NCI-H2107 treated with DMSO at 0.1 percent for 48 hours (cell line): ENCODE measurements at regions not wholly inside any gene's neighbourhood (a gene's known extent, or its start where the extent isn't known, plus 50 kb on each side); places are given as distances from the start of the nearest gene placed in this dataset.

ENCODE experiments used
- DNase-seq: peaks from one replicate; lab custom pipeline; 2025; ENCODE audit not compliant: unreplicated experiment; lab: John Stamatoyannopoulos, UW

DNA sequence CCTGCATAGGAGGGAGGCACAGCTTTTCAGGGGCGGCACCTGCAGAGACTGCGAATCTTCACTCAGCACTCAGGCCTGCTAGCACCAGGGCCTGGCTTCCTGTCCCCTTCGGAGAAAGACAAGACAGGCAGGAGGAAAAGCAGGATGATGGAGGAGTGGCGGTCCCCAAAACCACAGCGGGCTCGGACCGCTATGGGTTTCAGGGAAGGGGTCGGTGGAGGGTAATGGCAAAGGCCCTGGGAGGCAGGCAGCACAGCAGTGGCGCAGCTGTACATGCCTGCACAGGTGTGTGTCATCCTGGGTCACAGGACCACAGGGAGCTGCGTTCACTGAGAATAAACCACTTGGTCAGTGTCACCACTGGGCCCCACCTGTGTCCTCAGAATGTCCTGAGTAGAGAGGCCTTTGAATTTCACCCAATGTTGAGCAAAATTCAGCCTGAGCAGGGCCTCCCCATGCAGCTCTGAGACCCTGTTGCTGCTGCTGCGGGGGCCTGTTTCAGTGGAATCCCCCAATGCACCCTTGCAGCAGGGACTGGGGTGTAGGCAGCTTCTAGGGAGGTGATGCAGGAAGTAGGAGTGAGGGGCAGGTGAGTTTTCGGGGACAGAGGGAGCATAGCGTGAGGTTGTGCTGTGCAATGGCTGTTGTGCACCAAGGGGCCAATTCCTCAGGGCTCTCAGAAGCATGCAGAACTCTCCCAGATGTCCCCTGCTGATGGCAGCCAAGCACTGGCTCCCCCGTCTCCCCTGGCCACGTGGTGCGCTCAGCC lies 90.6 kb upstream of the PPP2R2D start:
- DNase-seq: no peak

DNA sequence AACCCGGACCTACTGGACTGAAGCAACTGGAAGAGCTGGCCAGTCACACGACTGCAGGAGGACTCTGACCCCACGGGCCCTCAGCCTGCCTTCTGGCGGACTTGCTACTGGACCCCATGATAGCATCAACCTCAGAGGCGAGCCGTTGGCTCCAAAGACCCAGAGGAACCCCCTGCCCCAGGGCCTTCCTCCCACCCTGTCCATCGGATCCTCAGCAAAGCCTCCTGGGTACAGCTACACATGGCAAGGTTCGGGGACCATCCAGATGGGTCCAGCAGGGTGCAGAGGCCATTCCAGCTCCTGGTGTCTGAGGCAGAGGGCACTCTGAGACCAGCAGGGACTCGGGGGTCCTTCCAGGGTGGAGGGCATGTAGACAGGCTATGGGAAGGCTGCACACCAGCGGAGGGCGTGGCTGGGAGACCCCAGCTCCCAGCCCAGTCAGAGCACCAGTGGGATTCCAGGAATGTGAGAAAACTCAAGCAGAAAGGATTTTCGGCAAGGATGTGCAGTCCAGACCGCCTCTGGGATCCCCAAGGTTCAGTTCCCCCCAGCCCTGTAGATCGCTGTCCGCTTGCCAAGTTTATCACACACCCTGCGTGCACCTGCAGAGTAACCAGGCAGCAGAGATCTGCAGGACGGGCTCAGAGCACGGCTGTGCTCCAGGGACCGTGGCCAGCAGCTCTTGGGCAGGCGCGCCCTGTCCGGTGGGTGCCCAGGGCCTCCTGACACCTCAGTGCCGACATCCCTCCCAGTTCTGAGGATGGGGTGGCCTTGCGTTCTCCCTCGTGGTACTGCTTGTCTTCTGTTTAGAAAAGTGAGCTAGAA lies 89.8 kb upstream of the PPP2R2D start:
- no peak for DNase-seq

DNA sequence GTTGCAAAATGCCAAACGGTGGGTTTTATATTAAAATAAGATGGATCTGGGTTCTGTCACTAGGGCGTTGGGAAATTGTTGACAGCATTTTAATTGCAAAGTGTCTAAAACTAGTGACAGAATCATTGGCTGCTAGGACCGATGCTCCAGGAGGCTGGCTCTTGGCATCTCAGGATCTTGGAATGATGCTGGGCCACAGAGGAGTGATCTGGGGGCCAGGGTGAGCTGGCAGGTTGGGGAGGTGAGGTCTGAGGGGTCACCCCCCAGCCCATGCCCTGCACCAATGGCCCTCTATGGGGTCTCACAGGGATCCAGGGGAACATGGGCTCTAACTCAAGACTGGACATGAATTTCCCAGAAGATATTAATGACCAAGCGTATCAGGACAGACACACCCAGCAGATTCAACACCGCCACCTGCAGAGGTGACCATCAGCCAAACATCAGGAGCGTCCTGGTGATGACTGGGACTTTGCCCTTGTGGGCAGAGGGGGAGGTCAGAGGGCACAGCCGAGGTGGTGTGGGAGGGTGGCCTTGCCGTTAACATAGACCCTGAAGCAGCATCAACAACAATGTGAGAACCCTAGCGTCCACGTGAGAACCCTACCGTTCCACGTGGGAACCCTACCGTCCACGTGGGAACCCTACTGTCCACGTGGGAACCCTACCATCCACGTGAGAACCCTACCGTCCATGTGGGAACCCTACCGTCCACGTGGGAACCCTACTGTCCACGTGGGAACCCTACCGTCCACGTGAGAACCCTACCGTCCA lies 89.0 kb upstream of the PPP2R2D start:
- DNase-seq: no peak

DNA sequence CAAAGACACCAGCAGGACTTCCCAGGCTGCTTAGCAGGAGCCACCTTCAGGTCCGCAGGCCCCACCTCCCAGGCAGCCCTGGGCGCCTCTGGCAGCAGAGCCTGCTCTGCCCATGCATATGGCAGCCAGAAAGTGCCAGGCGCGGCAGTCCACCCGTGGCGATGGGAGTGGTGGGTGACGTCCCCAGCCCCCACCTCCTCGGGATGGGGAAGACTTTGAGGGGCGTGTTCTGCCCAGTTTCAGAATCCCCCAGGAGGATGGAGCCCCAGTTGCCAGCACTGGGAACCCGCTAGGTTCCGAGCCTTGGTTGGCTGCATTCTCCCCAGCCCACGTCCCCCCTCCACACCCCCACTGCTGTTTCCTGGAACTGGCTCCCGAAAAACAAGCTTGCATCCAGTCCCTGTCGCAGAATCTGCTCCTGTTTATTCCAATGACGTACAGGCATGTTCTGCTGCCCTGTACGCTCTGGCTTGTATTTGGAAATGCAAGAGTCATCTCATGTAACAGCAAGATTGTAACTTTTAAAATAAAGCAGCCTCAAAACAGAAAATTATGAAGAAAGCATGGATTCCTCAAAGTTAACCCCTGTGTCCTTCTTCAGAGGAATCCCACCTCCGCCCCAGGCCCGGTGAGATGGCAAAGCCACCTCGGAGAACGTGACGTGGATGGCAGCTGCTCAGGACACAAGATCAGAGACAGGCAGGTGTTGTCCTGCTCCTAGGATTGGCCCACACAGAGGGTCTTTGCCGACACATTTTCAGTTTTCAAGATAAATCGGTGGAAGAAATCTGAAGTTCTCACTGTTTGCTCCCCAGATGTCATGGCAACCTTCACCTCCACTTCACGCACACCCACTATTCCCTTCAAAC lies 87.8 kb upstream of the PPP2R2D start:
- DNase-seq: no peak

DNA sequence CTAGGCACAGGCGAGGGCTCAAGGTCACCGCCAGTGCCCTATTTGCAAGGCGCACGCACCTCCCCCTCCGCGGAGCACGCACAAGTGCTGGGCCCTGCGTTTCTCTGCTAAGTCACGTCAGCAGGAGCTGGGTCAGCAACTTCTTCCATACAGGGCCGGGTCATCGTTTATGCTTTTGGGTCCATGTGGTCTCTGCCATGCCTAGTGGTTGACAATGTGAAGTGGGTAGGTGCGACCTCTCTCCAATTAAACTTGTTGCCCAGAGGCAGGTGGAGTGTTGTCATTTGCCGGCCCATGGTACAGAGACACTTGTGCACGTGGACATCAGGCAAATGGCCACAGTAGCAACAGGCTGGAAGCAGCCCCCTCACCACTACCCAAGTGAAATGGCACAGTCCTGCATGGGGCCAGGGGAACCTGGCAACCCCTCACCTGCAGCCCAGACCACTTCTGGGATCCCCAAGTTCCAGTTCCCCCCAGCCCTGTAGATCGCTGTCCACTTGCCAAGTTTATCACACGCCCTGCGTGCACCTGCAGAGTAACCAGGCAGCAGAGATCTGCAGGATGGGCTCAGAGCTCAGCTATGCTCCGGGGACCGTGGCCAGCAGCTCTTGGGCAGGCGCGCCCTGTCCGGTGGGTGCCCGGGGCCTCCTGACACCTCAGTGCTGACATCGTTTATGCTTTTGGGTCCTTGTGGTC lies 86.1 kb upstream of the PPP2R2D start:
- DNase-seq: no peak

DNA sequence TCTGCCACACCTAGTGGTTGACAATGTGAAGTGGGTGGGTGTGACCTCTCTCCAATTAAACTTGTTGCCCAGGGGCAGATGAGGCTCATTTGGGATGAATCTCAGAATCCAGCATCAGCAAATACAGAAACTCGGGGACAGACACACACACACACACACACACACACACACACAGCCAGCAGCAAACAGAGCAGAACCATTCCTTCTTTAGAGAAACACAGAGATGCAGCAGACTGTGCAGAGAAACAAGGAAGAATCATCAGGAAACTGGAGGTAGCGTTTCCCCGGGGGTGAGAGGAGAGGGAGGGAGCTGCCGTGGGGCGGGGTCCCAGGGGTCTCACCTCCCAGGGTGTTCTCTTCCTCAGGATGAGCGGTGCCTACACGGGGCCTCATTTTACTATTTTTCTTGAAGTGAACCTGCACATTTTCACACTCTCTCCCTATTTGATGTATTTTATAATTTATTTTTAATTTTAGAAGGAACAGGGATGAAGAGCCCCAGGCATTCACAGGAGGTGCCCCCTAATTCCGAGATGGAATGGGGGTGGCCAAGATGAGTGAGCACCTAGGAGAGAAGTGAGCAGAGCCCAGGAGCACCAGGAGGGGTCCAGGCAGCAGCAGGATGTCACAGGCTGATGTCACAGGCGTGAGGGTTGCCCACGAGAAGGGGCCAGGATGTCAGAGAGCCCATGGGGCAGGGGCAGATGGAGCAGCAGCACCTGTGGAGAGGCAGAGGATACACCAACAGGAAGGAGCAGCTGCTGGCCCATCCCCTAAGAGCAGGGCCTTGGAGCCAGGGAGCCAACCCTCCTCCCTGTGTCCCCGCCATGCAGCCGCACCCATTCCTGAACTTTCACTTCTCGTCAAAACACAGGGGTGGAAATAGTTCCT lies 85.3 kb upstream of the PPP2R2D start:
- no peak for DNase-seq

DNA sequence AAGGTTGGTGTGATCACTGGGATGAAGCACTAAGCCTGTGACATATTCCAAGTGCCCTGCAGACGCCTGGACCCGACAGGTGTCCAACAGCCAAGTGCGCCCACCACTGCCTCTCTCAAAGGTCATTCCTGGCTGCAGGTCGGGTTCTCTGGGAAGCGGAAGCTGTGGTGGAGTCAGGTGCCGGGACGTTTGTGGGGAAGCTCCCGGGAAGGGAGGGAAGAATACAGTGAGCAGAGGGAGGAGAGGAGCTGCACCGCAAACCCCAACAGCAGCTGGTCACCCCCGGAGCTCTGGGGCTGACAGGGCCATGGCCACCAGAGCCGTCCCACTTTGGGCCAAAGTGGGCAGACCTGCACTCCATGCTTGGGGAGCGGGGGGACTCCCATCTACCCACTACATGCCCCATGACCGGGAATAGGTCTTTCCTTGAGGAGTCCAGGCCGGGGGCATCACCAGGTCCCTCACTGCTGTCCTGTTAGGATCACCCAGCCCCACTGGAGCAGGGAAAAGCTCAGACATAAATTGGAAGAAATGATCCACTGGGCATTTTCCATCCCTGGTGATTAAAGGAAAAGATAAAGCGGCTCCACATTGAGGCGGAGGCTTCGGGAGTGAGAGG lies 84.5 kb upstream of the PPP2R2D start:
- DNase-seq: no peak

DNA sequence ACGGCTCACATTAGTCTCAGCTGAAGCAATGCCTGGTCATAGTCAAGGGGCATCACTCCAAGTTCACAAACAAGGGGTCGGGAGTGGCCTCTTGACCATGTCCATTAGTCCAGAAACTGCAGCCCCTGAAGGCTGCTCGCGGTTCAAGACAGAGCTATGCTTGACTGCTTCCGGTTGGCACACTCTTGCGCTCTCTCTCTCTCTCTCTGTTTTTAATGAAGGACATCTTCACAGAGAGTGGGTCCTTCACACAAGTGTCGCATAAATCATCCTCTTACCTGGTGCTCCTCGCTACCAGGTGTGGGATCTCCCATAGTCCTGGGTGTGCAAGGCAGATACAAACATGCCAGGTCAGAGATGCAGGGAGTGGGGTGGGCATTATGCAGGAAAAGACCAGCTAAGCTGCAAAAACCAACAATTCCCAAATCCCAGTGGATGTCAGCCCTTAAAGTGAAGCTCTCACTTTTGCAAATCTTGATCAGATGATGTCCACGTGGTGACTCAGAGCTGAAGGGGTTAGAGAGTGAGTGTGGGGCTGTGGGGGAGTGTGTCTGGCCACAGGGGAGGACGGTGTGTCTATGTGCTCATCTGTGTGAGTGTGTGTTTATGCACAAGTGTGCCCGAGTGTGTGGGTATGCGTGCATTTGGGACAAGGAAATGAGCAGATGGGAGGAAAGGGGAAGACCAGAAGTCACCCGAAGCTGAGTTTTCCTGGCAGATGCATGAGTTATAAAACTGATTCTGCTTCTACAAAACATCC lies 83.7 kb upstream of the PPP2R2D start:
- no peak for DNase-seq

DNA sequence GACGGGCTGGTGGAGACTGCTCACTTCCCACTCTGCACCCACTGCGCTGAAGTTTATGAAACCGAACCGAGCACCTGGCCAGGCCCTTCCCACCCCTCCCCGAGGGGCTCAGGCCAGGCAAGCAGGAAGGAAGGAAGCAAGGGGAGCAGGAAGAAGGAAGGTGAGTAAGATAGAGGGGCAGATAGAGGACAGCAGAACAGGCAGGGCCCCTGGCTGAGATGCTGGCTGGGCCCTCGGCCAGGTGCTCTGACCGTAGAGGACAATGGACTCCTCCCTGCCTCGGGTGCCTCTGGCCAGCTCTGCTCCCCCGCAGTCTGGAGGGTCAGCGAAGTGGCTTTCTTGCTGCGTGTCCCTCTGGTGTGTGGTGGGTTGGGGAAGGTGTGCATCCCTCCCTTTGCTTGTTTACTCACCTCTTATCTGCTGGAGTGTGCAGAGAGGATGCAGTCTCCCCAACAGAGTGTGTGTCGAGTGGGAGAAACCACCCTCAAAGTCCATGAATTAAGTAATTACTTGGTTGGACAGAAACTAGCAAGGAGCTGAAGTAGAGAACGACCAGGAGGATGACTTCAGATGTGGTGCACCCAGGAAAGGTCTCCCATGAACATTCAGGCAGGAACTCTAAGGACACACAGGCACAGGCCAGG lies 82.8 kb upstream of the PPP2R2D start:
- no peak for DNase-seq

DNA sequence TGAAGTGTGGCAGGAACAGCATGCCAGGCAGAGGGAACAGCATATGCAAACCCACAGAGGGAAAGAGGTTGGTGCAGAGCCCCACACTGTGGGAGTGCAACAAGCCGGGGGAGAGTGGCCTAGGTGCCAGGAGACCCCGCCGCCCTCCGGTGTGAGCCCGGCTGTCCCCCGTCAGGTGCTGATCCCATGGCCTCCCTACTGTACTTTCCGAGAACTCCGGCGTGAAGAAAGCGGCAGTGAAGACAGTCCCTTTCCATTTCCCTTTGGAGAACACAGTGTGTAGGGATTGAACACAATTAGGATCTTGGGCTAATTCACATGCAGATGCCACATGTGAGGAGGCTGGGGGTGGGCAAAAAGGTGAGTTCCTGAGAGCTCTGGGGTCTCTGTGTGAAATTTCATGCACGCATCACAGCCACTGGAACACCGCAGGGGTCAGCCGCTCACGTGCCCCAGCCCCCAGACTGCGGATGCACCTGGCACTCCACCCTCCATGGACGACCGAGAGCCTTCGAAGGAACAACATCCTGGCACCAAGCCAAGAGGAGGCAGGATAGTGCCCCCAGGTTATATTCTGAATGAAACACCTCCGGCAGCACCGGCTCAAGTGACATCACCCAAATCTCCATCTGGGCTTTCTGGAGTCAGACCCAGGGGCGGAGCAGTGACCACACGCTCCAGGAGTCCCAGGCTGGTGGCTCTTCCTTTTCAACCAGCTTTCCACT lies 82.1 kb upstream of the PPP2R2D start:
- DNase-seq: no peak

DNA sequence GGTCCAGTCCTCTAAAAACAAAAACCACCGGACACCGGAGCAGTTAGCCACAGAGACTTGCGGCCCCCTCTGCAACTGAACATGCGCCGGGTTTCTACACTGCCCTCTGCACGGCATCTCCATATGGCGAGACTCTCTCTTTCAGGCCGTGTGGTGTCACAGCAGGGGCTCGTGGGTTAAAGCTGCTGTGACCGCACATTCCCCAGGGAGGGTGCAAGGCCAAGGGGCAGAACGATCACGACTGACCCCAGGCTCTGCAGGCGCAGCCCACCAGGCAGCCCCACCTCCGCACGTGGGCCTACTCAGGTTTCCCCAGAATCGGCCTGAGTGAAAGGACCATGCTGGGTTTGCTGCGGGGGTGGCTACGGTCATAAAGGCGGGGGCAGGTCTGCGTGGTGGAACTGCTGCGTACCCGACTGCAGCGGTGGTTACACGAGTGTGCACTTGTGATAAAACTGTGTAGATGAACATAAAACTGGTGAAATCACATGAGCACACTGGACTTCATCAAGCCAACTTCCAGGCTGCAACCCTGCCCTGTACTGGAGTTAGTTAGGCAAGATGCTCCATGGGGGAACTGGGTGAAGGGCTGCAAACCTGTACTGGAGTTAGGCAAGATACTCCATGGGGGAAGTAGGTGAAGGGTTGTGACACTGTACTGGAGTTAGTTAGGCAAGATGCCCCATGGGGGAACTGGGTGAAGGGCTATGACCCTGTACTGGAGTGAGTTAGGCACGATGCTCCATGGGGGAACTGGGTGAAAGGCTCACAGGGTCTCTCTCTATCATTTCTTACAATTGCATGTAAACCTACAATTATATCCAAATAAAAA lies 81.4 kb upstream of the PPP2R2D start:
- DNase-seq: no peak

DNA sequence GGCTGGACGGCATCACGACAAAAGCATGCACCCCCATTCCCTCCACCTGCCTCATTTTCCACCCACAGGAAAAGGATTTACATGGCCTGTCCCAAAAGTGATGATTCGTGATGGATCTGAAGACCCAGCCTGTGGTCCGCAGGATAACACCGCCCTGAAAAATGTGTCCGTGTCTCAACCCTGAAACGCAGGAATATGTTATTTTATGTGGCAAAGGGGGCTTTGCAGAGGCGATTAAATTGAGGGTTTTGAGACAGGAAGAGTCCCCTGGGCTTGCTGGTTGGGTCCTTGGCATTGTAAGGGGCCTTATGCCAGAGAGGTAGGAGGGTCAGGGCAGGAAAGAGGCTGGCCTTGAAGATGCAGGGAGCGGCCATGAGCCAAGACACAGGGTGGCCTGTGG lies 80.2 kb upstream of the PPP2R2D start:
- no peak for DNase-seq

DNA sequence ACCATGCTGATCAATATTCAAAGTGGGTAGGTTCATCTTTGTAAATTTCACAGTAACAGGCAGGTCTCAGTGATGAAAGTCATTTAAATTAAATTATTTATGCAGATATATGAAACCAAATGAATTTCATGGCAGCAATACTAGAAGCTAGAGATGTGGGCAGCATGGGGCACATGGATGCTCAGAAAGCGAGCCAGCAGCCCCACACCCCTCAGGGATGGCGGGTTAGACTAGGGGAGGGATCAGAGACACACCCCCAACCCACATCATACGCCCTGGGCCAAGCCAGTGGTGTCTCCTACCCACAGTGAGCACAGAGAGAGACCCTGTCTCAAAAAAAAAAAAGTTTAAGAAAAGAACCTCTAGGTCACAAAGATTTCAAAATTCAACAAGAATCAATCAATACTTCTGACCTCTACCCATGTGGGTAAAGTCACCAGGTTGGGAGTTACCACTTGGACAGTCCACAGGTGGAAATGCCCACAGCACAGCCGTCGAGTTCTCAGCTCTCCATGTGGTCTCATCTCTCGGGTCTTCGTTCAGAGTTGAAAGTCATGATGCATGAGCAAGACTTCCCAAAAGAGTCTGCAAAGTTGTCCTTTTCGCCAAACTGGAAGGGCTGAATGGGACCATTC lies 79.3 kb upstream of the PPP2R2D start:
- DNase-seq: no peak

DNA sequence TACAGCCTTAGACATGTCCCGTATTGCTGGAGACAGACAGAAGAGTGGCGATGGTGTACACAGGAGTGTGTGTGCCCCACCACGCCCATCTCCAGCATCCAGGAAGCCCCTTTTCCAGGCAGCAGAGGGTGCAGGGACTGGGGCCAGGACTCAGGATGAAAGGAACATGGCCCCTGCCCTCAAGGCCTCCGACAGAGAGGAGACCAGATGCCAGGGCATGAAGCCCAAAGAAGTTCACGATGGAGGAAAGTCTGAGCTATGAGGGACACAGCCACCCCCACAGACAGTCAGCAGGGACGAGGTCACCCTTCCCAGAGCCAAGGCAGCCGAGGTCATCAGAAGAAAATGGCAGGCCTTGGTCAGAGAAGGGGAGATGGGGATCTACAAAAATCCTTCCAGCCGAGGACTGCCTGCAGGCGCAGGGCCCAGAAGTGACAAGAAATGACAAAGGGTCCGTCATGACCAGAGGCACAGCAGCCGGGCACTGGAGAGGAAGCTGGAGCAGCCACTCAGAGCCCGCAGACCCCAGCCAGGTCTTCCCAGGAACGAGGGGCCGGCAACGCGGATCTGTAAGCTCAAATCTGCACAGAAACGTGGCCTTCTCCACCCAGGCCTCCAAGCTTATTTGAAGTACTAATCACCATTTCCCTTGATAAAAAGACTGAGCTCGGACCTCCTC lies 78.7 kb upstream of the PPP2R2D start:
- no peak for DNase-seq

DNA sequence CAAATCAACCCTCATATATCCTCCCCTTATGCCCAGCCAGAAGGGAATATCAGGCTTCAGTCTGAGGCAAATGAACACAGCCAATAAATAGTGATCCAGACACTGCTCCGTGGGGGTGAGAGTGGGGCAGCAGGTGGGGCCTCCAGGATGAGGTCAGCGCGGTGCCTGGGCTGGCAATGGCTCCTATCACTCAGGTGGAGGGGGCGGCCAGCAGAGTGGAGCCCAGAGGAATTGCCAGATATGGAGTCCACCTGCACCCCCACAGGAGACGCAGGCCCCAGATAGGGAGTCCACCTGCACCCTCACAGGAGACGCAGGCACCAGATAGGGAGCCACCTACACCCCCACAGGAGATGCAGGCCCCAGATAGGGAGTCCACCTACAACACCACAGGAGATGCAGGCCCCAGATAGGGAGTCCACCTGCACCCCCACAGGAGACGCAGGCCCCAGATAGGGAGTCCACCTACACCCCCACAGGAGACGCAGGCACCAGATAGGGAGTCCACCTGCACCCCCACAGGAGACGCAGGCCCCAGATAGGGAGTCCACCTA lies 78.0 kb upstream of the PPP2R2D start:
- DNase-seq: no peak
